Right lobe of liver (tissue), 4 donors: ENCODE measurements at regions not wholly inside any gene's neighbourhood (a gene's known extent, or its start where the extent isn't known, plus 50 kb on each side); places are given as distances from the start of the nearest gene placed in this dataset.

Experiments used
- POLR2A ChIP-seq: fragments of 450-650 bp; IDR thresholded peaks from one replicate; pipeline ENCODE4 v1.6.1; 2017; ENCODE audit warnings: antibody characterized with exemption, mild to moderate bottlenecking
- TF ChIP-seq, protein P1 (sequence below), 4 donors: fragments of 200-600 bp in 3 of 4; fragments of 450-650 bp in 1 of 4; IDR thresholded peaks; one replicate each; pipeline versions ENCODE4 v1.5.1 to v1.8.0; 2016 to 2022; ENCODE audit warnings: antibody characterized with exemption in 4 of 4, mild to moderate bottlenecking in 2 of 4
- donor health status: DM: no; HTN: no; CAD: no.
- donor health status: DM: no; HTN: no; CAD: no.
- donor health status: DM: no; HTN: yes; CAD: no.

GRCh38 chr1:30242722-30243457, 480.5 kb downstream of the MATN1 start:
- TF ChIP-seq, protein P1, sequence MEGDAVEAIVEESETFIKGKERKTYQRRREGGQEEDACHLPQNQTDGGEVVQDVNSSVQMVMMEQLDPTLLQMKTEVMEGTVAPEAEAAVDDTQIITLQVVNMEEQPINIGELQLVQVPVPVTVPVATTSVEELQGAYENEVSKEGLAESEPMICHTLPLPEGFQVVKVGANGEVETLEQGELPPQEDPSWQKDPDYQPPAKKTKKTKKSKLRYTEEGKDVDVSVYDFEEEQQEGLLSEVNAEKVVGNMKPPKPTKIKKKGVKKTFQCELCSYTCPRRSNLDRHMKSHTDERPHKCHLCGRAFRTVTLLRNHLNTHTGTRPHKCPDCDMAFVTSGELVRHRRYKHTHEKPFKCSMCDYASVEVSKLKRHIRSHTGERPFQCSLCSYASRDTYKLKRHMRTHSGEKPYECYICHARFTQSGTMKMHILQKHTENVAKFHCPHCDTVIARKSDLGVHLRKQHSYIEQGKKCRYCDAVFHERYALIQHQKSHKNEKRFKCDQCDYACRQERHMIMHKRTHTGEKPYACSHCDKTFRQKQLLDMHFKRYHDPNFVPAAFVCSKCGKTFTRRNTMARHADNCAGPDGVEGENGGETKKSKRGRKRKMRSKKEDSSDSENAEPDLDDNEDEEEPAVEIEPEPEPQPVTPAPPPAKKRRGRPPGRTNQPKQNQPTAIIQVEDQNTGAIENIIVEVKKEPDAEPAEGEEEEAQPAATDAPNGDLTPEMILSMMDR (IDR thresholded peaks at IDR 0.05), result no peak
- no peak for TF ChIP-seq POLR2A
